ENCODE measurements at regions not wholly inside any gene's neighbourhood (a gene's known extent, or its start where the extent isn't known, plus 50 kb on each side); places are given as distances from the start of the nearest gene placed in this dataset.
"Not testable (repeated sequence)": the region's sequence is repeated elsewhere in the genome, so short reads cannot be mapped to it uniquely, and the experiment has no call there.

DNA sequence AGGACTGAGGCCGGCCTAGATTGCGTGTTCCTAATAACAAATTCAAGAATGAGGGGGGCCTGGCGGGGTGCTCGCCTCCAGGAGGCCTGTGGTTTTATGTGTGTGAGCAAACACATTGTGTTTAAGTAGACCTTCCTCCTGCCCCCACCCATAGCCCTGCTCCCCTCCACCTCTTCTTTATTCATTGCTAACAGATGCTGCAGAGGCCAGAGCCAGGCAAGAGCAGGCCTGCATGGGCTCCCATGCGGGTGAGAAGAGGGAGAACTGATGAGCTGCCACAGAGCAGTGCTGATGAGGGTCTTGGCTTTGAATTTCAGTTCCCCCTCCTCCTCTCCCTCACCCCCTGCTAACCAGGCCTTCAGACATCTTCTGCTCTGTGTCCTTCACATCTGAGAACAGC lies 154.6 kb downstream of the OSR1 start:
- no peaks in the 10 kb centered on the region; the same call in 1 of the 2 replicates for H3K36me3 ChIP-seq (ENCODE audit: insufficient read depth, low read length)
- no peaks in the 10 kb centered on the region; the same call in 1 of the 2 replicates for H3K4me1 ChIP-seq (ENCODE audit: insufficient read depth, low read length)
- no peak overlapping the region for H3K9ac ChIP-seq (ENCODE audit: low read depth, low read length)
- no peaks in the 10 kb centered on the region for H3K9me3 ChIP-seq (ENCODE audit: control insufficient read depth, insufficient read depth, low read length)

DNA sequence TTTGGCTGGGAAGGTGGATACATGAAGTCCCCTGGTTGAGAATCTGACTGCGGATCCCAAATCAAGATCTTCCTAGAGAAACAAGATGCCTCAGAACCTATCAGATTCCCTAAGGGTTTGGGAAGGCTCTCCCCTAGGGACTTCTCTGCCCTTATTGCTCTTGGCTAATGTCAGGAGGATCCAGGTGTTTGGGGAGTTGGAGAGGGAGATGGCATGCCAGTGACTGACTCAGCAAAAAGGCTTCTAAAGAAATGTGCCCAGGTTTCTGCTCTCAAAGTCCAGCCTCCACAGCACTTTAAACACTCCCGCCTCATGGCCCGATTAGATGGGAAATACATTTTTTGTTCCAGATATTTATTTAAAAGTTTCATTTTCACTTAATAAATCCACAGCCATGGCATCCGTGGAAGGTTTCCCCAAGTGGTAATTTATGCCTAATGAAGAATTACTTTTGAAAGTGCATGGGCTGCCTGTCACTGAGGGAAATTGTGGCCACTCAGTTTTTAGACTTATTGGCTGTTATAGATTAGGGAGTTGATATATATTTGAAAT lies 156.4 kb downstream of the OSR1 start:
- no peaks in the 10 kb centered on the region for H3K9me3 ChIP-seq (ENCODE audit: control insufficient read depth, insufficient read depth, low read length)
- no peak overlapping the region for H3K9ac ChIP-seq (ENCODE audit: low read depth, low read length)
- H3K36me3 ChIP-seq (ENCODE audit: insufficient read depth, low read length), result no peaks in the 10 kb centered on the region; the same call in 1 of the 2 replicates
- H3K4me1 ChIP-seq (ENCODE audit: insufficient read depth, low read length), result no peaks in the 10 kb centered on the region

DNA sequence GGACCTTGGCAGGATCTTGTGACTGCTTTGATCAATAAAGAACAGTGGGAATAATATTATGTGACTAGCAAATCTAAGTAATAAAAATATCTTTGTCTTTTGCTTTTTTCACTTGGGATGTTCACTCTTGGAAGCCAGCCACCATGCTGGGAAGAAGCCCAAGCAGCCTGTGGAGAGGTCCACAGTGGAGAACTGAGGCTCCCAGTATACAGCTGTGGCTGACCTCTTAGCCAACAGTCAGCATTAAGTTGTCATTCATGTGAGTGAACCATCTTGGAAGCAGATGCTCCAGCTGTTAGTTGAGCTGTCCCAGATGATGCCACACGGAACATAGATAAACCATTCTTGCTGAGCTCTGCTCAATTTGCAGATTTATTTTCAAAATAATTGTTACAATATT lies 160.0 kb downstream of the OSR1 start:
- Histone ChIP-seq H3K4me1 (ENCODE audit: insufficient read depth, low read length) (no peaks in the 10 kb centered on the region), H3K9ac (ENCODE audit: low read depth, low read length) (no peak overlapping the region), H3K9me3 (ENCODE audit: control insufficient read depth, insufficient read depth, low read length) (no peaks in the 10 kb centered on the region), H3K36me3 (ENCODE audit: insufficient read depth, low read length) (no peaks in the 10 kb centered on the region)

DNA sequence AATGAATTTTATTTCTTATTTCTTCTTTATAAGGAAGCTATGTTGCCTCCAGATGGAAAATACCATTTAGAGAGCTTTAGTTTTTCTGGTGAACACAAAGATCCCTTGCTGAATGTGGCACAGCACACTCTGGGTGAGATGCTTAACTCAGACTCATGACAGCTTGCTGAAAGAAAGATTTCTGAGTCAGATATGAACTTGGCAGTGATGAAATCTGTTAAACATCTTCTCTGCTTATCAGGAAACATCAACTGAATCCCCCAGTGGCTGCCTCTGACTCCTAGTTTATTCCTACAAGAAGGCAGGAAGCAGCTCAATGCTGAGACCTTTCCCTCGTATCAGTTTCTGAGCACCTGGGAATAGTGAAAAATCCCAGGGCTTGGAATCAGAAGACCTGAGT lies 162.8 kb downstream of the OSR1 start:
- no peaks in the 10 kb centered on the region for H3K4me1 ChIP-seq (ENCODE audit: insufficient read depth, low read length)
- no peak overlapping the region for H3K9ac ChIP-seq (ENCODE audit: low read depth, low read length)
- H3K36me3 ChIP-seq (ENCODE audit: insufficient read depth, low read length), result no peaks in the 10 kb centered on the region

DNA sequence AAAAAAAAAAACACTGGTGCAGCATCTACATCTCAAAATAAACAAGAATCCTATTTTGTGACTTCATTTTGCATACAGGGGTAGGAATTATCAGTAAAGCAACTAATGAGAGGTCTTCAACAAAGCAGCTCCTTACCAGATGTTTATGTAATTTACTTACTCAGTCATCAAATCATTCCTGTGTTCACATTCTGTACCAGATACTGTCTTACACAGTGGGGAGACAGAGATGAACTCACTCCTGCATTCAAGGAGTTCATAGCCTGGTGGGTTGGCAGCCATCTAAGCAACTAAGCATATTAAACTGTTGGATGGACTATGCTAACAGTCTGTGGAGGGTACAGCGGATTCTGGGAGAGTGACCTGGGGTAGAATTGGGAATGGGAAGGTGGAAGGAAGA lies 169.0 kb downstream of the OSR1 start:
- Histone ChIP-seq H3K9ac (ENCODE audit: low read depth, low read length) (no peak overlapping the region), H3K4me1 (ENCODE audit: insufficient read depth, low read length) (no peaks in the 10 kb centered on the region), H3K9me3 (ENCODE audit: control insufficient read depth, insufficient read depth, low read length) (no peaks in the 10 kb centered on the region), H3K36me3 (ENCODE audit: insufficient read depth, low read length) (no peaks in the 10 kb centered on the region)

More for the DNA sequence above, 162.8 kb downstream of the OSR1 start:
- H3K9me3 ChIP-seq (ENCODE audit: control insufficient read depth, insufficient read depth, low read length), result no peaks in the 10 kb centered on the region

DNA sequence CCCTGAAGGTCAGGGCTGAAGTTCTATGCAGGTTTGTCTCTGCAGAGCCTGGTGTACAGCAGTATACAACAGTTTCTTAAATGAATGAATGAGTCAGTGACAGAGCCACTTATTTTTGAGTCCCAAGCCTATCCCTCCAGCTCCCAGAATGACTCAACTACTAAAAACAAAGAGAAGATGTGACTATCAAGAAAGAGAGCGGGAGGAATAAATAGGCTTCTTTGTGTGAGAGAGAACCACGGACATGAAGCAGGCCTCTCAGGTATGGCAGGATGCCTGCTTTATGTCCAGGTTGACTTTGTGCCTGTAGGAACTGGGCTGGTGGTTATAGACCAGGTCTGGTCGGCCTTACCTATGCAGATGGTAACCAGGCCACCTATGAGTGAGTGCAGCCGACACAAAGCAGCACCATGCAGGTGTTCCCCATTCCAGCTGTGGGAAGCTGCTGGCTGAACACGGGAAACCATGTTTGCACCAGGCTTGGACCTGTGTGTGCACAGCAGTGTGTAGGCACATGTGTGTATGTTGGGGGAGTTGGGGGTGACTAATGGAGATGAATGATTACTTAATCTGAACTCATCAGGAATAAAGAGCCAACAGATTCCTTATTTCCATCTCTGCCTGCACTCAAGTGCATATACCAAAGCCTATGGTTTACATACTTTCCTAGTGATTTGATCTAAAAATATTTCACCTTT lies 171.0 kb downstream of the OSR1 start:
- Histone ChIP-seq H3K9ac (ENCODE audit: low read depth, low read length) (no peak overlapping the region), H3K4me1 (ENCODE audit: insufficient read depth, low read length) (no peaks in the 10 kb centered on the region), H3K9me3 (ENCODE audit: control insufficient read depth, insufficient read depth, low read length) (no peaks in the 10 kb centered on the region), H3K36me3 (ENCODE audit: insufficient read depth, low read length) (no peaks in the 10 kb centered on the region)

DNA sequence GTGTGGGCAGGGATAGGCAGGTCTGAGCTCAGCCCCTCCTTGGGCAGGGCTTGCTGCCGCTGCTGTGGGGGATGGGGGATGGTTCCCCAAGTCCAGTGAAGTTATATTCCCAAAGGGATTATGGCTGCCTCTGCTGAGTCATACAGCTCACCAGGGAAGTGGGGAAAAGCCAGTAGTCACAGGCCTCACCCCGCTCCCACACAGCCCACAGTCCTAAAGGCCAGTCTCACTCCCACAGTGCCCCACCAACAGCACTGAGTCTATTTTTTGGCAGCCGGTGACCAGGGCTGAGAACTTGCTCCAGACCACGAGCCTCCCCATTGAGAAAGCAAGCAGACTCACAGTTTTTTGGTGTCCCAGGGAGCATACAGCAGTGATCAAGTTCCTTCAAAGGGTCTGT lies 173.3 kb downstream of the OSR1 start:
- Histone ChIP-seq H3K9me3 (ENCODE audit: control insufficient read depth, insufficient read depth, low read length) (no peaks in the 10 kb centered on the region), H3K36me3 (ENCODE audit: insufficient read depth, low read length) (no peaks in the 10 kb centered on the region), H3K9ac (ENCODE audit: low read depth, low read length) (no peak overlapping the region), H3K4me1 (ENCODE audit: insufficient read depth, low read length) (no peaks in the 10 kb centered on the region)

DNA sequence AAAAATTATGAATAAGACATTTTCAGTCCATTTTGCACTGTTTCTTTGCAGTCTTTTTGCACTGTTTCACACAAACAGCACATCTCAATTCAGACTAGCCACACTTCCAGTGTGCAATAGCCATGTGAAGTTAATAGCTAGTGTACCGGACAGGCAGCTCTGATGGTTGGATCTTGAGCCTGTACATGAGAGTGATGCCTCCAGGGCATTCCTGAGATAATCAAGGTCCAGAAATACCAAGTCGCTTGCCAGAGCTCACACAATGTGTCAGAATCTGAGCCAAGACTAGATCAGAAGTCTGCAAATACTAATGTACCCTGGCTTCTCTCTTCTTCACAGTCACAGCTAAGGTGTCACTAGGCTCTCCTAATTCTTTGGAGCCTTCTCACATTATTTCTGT lies 180.2 kb downstream of the OSR1 start:
- no peaks in the 10 kb centered on the region for H3K9me3 ChIP-seq (ENCODE audit: control insufficient read depth, insufficient read depth, low read length)
- no peaks in the 10 kb centered on the region for H3K4me1 ChIP-seq (ENCODE audit: insufficient read depth, low read length)
- H3K36me3 ChIP-seq (ENCODE audit: insufficient read depth, low read length), result no peaks in the 10 kb centered on the region
- no peak overlapping the region for H3K9ac ChIP-seq (ENCODE audit: low read depth, low read length)

DNA sequence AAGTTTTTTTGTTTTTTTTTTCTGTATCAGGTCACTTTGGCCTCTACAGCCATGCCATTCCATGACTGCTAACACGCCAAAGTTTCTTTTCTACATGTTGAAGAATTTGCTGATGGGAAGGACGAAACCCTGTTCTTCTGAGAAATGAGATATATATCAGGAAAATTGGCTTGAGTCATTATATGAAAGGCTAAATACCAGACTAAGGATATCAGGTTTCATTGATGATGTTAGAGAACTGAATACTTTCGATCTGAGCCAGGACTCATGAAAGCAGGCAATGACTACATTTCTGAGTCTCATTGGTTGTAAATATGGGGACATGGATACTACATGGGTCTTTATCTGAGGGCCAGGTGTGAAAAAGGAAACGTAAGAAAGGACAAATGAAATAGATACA lies 181.4 kb downstream of the OSR1 start:
- Histone ChIP-seq H3K36me3 (ENCODE audit: insufficient read depth, low read length) (no peaks in the 10 kb centered on the region), H3K4me1 (ENCODE audit: insufficient read depth, low read length) (no peaks in the 10 kb centered on the region), H3K9me3 (ENCODE audit: control insufficient read depth, insufficient read depth, low read length) (no peaks in the 10 kb centered on the region), H3K9ac (ENCODE audit: low read depth, low read length) (no peak overlapping the region)

DNA sequence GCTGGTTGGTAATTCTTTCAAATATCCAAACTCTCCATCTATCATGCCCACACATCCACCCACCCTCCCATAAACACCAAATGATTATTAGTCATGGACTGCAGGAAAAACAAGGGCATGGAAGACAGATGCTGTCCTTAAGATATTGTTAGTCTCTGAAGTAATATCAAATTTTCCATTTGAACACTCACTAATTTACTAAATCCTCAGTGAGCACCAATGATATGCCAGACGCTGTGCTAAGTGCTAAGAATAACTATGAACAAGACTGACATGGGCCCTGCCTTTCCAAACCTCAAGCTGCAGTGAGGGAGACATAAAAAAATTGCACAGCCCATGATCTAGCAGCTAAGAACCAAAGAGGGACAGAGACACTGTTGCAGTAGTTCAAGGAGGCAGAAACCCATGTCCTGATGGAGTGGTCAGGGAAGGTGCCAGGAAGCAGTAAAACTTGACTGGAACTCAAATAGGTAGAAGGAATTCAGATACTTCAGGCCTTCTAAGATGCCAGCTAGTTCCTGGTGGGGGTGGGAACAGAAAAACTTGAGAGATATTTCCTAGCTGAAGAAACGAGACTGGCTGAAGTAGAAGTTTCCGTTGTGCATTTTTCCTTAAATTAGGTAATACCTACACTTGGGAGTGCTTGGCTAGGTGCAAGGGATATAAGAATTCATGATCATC lies 182.1 kb downstream of the OSR1 start:
- Histone ChIP-seq H3K9me3 (ENCODE audit: control insufficient read depth, insufficient read depth, low read length) (no peaks in the 10 kb centered on the region), H3K4me1 (ENCODE audit: insufficient read depth, low read length) (no peaks in the 10 kb centered on the region), H3K36me3 (ENCODE audit: insufficient read depth, low read length) (no peaks in the 10 kb centered on the region), H3K9ac (ENCODE audit: low read depth, low read length) (no peak overlapping the region)

DNA sequence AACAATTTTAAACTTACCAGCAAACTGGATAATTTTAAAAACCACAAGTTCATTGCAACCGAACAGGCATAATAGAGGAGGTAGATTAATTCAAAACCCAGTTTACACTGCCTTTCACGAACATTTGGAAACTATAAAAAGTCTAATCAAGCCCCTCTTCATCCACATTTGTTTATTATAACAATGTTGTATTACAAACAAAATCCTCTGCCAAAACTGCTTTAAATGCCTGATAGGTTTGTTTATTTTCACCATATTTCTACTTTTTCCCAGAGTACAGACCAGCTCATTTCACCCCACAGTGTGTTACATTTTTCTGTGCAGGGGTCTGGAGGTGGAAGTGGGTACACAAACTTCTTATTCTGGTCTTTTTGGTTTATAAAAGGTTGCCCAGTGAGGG lies 184.2 kb downstream of the OSR1 start:
- Histone ChIP-seq H3K36me3 (ENCODE audit: insufficient read depth, low read length) (no peaks in the 10 kb centered on the region), H3K9ac (ENCODE audit: low read depth, low read length) (no peak overlapping the region), H3K9me3 (ENCODE audit: control insufficient read depth, insufficient read depth, low read length) (no peaks in the 10 kb centered on the region; the same call in 1 of the 2 replicates), H3K4me1 (ENCODE audit: insufficient read depth, low read length) (peaks cover 8% of the 10 kb centered on the region; the same call in 1 of the 2 replicates)

DNA sequence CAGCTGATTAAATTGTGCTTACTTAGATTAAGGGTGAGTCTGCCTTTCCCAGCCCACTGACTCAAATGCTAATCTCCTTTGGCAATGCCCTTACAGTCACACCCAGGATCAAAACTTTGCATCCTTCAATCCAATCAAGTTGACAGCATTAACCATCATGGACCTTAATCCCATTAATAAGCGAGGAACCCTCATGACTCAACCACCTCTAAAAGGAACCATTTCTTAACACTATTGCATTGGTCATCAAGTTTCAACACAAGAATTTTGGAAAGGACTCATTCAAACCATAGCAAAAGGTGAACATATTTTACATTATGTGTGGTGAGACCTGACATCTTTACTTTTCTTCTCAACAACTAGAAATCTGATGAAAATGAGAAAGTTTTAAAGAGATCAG lies 187.0 kb downstream of the OSR1 start:
- Histone ChIP-seq H3K4me1 (ENCODE audit: insufficient read depth, low read length) (peaks cover 8% of the 10 kb centered on the region; the same call in 1 of the 2 replicates), H3K9me3 (ENCODE audit: control insufficient read depth, insufficient read depth, low read length) (no peaks in the 10 kb centered on the region; the same call in 1 of the 2 replicates), H3K9ac (ENCODE audit: low read depth, low read length) (no peak overlapping the region), H3K36me3 (ENCODE audit: insufficient read depth, low read length) (no peaks in the 10 kb centered on the region)

DNA sequence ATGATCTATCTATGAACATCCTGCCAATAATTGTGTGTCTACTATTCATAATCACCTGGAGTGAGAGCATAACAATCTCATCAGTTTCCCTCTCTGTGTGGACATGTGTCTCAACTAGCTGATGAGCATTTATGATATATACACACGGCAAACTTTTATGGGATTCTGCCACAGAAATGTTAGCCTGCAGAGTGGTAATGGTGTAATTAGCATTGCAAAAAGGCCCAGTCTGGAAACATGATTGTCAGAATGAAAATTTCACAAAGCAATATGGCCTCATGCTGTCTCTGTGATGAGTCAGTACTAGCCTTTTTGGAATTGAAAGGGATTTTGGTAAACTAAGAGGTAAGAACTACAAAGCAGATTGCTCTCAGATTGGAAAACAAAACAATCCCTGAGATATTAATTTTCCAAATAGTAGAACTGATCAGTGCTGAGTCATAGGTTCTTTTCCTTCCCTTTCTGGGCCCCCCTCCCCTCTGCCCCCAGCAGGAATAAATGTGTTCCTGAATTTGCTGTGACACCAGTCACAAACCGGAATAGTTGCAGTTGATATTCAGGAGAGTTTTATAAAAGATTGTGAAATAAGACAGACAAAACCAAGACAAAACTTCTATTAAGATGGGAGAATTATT lies 189.2 kb downstream of the OSR1 start:
- Histone ChIP-seq H3K9ac (ENCODE audit: low read depth, low read length) (no peak overlapping the region), H3K36me3 (ENCODE audit: insufficient read depth, low read length) (no peaks in the 10 kb centered on the region), H3K9me3 (ENCODE audit: control insufficient read depth, insufficient read depth, low read length) (no peaks in the 10 kb centered on the region; the same call in 1 of the 2 replicates), H3K4me1 (ENCODE audit: insufficient read depth, low read length) (peaks cover 8% of the 10 kb centered on the region; the same call in 1 of the 2 replicates)

DNA sequence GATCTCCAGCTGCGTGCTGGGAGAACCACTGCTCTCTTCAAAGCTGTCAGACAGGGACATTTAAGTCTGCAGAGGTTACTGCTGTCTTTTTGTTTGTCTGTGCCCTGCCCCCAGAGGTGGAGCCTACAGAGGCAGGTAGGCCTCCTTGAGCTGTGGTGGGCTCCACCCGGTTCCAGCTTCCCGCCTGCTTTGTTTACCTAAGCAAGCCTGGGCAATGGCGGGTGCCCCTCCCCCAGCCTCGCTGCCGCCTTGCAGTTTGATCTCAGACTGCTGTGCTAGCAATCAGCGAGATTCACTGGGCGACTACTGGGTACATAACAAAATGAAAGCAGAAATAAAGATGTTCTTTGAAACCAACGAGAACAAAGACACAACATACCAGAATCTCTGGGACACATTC lies 194.3 kb downstream of the OSR1 start:
- H3K4me1 ChIP-seq (ENCODE audit: insufficient read depth, low read length); H3K9me3 ChIP-seq (ENCODE audit: control insufficient read depth, insufficient read depth, low read length); H3K36me3 ChIP-seq (ENCODE audit: insufficient read depth, low read length): not testable (repeated sequence)

More for the DNA sequence above, 194.3 kb downstream of the OSR1 start:
- not testable (repeated sequence) for H3K9ac ChIP-seq (ENCODE audit: low read depth, low read length)

Data from ES-I3 (cell line).